GM18867 (cell line): ENCODE measurements at regions not wholly inside any gene's neighbourhood (a gene's known extent, or its start where the extent isn't known, plus 50 kb on each side); places are given as distances from the start of the nearest gene placed in this dataset.
A peak's percentile ranks its signal among the peaks of the same experiment; 100 is the strongest.

ENCODE experiments used
- ATAC-seq: cut with Tn5 transposase; IDR thresholded peaks from one replicate; pipeline ENCODE4 v1.9.1; 2021; ENCODE audit warnings: mild to moderate bottlenecking, moderate library complexity; ENCODE audit not compliant: unreplicated experiment

DNA sequence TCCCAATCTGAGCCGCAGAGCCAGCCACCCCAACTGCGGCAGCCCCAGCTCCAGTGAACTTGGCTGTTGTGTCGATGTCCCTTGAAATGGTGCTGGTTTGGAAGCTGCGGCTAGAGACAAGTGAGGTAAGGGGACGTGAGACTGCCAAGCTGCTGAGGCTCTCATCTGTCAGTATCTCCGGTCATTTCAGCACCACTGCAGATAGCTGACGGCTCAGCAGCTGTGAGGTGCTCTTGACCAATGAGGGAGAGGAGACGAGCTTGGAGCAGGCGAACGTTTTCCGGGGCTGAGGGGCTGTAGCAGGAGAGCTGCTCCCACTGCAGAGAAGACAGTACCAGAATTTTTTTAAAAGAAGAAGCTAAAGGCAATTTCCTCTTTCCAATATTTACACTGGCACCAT is 175.5 kb upstream of the CASK start:
- no peak for ATAC-seq

DNA sequence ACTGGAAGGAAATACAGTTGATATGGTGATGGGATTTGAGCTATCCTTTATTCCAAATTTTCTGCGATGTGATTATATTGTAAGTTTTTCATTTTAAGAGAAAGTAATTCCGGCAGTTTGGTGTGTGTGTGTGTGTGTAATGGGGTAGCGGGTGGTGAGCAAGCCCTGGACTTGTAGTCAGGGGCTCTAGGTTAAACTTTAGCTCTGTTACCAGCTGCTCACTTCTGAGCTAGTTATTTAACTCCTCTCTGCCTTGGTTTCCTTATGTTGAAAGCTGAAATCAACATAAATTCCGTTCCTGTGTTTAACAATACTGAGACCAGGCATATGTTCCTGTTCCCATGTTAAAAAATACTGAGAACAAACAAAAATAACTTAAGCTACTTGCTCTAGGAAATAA is 174.1 kb upstream of the CASK start:
- ATAC-seq, result no peak

DNA sequence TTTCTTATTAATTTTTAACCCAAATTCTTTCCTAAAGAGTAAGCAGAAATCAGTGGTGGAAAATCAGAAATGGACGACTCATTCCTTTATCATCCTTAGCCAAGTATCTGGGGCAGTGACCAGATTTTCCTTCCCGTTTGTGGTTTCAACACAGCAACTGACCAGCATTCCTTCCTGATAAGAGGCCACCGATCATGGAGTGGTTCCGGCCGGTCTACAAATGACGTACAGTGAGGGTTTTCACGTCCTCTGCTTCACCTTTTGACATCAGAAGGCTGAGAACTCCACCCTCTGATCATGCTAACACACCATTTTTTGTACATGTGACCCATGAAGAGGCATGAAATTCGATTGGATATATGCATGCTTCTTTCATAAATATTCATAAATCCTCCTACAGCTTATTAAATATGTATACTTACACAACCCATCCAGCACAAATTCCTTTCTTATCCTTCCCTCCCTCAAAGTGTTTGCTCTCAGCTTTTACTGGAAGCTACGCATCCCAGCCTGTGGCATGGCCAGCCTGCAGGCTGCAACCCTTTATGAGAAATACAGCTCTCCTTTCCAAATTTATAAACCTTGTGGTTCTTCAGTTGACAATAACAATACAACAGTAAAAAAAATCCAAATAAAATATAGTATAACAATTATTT is 173.0 kb upstream of the CASK start:
- no peak for ATAC-seq

DNA sequence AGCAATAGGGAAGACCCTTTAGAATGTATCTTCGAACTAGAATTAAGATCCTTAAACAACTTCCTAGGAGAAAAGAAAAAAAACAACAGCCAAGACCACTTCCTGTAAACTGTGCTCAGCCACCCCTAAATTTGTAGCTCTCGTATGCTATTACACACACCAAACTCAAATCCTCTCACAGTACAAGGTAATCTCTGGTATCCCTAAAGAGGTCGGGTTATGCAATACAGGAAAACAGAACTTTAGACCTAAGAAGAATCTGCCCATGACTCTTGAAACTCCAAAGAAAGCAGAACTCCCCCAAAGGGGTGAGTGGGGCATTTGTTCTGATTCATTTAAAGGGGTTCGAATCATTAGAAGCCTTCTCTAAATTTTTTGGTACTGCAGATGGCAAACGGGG is 170.9 kb upstream of the CASK start:
- peak; percentile 36 for ATAC-seq

DNA sequence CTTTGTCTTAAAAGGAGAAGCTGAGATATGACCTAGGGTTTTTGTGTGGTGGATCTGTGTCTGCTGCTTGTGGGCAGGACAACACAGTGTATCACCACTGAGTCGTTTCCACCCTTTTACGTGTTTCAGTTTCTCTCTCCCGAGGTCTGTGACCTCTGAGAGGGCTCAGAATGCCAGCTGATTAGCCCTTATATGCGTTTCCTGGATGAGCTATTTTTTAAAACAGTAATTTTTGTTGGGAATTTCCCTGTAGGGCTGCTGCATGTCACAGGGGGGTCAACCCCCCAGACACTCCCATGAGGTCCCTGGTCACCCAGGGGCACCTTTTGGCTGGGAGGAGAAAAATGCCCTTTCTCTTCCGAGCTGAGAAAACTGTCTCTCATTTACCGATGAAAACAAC is 170.4 kb upstream of the CASK start:
- peak; percentile 79 for ATAC-seq

DNA sequence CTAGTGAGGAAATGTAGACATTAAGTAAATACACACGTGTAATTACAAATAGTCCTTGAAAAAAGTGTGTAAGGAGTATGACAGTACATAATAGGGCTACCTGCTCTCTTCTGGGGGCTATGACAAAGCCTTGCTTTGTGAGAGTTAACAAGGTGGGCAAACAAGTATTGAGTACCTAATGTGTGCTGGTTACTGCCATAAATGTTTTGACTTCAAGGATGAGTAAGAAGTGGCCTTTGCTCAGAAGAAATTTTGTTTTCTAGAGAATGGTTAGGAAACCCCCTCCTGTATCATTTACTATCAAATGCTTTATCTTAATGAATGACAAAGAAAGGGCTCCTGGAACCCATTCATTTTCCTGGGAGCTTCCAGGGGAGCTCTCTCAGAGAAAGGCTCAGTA is 167.0 kb upstream of the CASK start:
- ATAC-seq, result no peak

DNA sequence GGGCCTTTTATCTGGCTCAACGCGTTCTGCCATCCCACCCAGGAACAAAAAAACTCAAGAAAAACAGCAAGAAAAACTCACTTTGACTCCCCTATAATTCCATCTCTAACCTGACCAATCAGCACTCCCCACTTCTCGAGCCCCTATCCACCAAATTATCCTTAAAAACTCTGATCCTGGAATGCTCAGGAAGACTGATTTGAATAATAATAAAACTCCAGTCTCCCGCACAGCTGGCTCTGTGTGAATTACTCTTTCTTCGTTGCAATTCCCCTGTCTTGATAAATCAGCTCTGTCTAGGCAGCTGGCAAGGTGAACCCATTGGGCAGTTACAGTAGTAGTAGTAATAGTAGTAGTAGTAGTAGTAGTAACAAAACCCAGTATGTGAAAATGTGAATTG is 165.7 kb upstream of the CASK start:
- ATAC-seq, result no peak

DNA sequence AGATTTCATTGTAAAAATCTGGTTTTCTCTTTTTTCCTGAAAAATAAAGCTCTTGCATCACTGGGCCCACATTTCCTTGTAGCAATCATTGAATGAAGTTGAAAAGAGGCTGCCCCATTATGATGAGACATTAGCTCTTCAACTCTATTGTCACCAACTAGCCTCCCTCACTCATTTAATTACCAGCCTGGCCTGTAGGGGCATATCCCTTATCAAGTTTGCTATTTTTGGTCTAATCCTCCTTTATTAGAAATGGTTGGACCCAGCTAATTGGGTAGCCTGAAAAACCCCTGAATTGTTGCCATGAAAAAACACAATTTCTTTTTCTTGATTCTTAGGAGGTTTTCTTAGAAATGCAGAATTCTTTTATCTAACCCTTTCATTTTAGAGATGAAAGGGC is 164.6 kb upstream of the CASK start:
- ATAC-seq, result no peak

DNA sequence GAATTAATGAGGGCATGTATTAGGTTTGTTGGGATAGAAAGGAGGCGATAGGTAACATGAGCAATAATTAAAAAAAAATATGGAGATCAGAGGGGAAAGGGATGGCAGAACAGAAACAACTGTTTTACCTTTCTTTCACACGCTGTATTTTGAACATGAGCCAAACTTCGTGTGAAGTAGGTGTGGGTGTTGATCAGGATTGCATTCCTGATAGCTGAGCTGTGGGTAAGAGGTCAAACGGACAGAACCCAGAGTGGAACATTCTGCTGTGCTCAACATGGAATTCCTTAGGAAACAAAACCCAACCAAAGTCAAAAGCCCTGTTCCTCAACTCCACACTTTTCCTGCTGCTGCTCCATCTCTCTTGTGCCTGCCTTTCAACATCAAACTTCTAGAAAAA is 162.5 kb upstream of the CASK start:
- ATAC-seq, result no peak

DNA sequence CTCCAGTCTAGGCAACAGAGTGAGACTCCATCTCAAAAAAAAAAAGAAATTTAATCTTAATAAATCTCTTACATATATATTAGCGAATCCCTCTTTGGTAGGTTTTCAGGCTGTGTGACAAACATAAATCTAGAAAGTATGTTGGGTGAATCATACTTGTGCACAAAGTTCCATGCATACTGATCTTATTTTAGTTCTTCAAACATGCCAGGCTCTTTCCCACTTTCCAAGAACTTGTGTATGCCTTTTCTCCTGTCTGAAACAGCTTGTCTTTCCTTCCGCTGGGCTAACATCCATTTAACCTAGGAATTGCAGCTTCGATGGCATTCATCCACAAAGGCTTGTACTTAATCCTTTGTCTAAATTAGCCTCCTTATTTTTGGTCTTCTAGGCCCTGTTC is 156.6 kb upstream of the CASK start:
- ATAC-seq, result no peak

DNA sequence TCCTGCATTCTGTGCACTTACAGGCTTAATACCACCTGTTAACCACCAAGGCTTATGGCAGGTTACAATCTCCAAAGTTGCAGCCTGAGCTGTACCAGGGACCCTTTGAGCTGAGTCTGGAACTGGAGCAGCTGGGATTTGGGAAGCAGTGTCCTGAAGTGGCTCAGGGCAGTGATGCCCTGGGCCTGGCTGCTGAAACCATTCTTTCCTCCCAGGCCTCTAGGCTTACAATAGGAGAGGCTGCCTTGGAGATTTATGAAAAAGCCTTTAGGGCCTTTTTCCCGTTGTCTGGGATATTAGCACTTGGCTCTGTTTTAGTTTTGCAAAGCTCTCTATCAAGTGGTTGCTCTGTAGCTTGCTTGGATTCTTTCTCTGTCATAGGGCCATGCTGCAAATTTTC is 154.3 kb upstream of the CASK start:
- ATAC-seq, result no peak

DNA sequence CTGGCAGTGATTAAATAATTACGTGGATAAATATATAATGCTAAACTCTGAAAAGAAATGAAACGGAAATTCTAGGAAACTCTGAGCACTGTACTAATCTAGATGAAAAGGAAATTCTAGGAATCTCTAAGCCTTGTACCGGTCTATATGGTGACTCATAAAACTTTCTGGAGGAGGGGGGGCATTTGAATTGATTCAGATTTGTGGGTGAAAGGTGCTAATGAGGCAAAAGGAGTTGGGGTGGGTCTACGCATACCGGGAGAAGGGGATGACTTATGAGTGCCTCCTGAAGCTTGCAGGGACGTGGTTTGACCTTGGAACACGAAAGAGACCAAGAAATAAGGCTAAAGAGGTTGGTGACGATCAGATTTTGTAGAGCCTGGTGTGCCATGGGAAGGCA is 151.7 kb upstream of the CASK start:
- no peak for ATAC-seq

DNA sequence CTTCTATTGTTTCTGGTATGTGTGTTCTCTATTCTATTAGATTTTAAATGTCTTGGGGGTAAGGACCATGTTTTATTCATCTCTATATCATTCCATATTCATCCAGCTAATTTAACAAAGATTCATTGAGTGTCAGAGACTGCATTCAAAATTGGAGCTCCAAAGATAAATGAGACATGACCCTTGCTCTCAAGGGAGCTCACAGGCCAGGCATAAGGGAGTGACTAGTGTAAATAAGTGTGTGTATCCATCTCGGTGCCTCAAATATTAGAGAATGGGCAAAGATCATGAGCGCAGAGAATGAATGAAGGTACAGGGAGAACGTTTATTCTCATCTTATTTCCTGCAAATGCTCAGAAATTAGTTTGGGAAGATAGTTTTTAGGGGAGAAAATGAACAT is 150.1 kb upstream of the CASK start:
- ATAC-seq, result no peak

DNA sequence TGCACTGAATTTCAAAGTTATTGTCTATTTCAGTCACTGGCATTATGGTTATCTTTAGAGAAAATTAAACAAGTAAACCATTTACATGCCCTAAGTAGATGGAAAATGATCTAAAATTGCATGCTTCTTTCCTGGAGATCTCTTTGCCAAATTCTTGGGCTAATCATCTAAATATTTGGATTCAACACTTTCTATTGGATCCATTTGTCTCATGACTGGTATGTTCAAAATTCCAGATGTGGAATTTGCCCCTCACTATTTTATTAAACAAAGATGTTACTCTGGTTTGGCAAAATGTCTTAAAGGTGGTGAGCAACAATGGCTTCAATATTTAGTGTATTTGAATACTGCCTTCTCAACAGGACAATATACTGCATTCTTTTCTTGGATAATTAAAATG is 147.5 kb upstream of the CASK start:
- no peak for ATAC-seq

DNA sequence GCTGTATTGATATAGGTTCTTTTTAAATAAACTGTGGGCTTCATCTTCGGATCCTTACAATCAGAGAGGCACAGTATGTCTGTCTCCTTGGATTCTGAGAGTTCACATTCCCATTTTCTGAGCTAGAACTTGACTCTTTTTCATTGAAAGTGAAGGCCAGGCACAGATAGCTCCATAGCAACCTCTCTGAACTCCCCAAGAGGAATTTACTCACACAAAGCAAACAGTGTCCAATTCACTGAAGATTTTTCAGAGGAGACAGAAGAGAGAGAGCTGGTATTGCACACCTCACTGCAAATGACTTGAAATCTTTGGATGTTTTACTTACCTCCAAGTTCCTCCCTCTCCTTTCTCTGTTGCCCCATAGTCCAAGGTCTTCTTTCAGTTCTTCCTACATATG is 130.9 kb upstream of the CASK start:
- no peak for ATAC-seq

DNA sequence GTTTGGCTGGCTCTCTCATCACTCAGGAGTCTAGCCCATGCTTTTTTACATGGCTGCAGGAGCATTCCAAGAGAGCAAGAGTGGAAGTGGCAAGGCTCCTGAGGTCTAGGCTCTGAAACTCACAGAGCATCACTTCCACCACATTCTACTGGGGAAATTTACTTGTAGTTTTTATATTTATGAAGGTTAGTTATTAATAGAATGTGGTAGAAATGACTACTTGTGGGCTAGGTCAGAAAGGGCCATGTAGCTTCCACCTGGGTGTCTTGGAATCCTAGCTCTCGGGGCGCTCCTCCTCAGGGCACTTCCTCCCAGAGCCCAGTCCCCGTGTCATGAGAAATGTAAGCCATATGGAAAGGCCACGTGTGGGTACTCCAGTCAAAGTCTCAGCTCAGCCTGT is 127.0 kb upstream of the CASK start:
- ATAC-seq, result no peak

DNA sequence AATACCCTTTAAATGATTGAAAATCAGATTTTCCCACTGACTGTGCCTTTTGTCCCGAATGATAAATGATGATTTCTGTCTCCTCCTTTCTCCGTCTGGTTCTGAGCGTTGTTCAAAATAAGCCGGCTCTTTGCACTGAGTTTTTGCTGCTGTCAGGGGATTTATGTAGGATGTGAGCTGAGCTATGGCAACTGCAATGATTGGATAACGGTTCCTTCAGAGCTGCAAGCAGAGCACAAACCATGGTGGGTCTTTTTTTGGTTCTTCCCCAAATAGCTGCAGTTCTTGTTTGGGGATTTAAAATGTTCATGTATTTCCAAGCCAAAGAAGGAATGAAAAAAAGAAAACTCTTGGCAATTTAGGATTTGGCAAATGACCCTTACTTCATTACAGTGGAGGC is 124.5 kb upstream of the CASK start:
- ATAC-seq, result no peak

DNA sequence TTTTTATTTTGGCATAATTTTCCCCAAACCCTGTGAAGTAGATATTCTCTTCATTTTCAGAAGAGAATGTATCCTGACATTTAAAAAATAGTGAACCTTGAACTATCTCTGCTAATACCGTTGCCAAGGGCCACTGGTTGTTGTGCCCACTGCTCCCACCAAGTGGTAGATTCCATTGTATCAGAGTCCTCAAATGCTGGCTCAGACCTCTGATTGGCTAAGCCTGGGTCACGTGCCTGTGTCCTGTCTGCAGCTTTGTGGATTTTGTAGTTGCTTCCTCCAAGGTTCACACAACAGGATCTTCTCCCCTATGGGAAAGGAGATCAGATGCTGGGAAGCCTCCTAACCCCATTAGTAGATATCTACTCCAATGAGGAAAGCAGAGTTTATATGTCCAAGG is 104.8 kb upstream of the CASK start:
- ATAC-seq, result no peak

DNA sequence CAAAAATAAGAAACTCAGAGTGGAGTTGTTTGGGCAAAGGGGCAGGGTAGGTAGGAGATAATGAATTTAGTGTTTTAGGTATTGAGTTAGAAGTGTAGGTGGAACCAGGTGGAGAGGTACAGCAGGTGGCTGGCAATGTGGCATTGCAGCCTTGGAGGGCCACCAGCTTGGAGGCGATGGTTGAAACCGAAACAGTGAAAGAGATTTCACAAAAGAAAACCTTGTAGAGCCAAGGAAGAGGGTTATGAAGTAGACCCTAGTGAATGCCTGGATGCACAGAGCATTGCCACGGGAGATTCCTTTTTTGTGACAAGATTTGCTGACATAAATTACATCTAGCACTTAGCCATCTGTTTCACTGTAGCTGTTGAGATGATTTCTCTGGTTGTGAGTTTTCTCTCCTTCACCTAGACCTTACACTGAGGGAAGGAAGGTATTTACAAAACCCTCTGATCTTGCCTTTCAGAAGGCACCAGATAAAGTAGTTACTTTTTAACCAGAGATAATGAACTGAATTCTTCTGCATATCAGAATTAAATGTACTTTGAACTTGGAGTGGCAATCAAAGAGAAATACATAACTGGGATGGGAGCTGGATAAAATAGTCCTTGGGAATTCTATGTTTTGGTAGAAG is 104.1 kb upstream of the CASK start:
- ATAC-seq, result no peak

DNA sequence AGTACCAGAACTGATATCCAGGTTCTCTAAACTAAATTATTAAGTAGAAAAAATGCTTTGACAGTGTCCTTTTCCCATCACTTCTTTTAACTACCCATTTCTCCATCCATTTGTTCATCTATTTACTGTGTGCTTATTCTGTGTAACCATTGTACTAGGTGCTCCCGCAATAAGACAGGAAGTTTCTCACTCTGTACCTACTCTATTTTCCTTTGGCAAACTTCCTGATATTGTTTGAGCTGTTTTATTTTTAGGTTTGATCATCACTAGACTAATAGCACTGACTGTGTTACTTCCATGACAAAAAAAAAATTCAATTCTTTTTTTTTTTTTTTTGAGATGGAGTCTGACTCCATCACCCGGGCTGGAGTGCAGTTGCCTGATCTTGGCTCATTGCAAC is 102.5 kb upstream of the CASK start:
- no peak for ATAC-seq

DNA sequence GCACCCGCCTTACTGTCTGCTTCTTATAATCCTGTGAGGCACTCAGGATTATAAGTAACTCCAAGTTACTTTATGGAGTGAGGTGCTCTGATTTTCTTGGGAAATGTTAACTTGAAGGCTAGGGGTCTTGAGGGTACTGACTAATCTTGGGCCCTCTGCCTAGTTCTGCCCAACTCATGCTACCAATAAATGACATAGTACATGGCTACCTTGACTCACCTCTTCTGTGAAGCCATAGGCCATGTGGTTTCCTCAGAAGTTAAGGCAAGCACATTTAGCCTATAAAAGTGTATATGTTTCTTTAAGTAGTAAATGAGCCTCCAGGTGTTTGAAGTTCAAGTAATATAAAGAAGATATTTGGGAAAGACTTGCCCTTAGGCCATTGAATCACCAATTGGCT is 99.8 kb upstream of the CASK start:
- ATAC-seq, result no peak

DNA sequence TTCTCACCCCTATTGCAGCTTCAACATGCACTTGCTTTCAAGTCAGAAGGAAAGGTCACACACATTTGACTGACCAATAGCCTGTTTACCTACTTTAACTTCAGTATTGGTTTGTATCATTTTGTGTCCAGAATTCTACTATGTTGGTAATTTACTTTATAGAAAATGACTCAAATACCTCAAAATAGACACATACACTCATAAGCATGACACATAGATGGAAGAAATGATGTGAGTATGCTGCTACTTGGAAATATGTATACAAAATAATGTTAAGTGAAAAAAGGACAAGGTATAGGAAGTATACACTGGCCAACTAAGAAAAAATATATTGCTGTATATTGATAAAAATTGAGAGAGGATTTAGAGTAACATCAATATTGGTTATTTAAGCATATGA is 98.8 kb upstream of the CASK start:
- no peak for ATAC-seq

DNA sequence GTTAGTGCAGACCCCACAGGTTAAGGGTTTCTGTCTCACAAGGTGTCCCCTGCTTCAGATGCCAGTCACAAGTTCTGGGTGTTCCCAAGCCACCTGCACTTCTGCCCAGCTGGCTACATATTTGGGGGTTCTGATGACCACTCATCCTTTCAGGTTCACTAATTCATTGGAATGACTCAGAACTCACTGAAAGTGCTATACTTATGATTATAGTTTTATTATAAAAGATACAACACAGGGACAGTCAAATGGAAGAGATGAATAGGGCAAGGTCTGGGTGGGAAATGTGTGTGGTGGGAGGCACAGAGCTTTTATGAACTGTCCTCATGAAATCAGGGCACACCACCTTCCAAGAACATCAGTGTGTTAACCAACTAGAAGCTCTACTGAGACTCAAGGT is 97.7 kb upstream of the CASK start:
- ATAC-seq, result no peak
